ENCODE measurements at regions not wholly inside any gene's neighbourhood (a gene's known extent, or its start where the extent isn't known, plus 50 kb on each side); places are given as distances from the start of the nearest gene placed in this dataset.

- intact Hi-C loops (cut with micrococcal nuclease) = no loop called here
These were observed 106.5 kb downstream of the EFNB1 start for GRCh38 chrX:68935362-68935761.

More at GRCh38 chrX:68935362-68935761, 106.5 kb downstream of the EFNB1 start:
- no peak overlapping the region for H3K9ac ChIP-seq (replicated peaks; ENCODE audit: extremely low read depth, insufficient read depth, low read length)
- ChIA-PET CTCF (no interaction called here), POLR2A (no interaction called here)
- no peak overlapping the region for H3K27ac ChIP-seq (ENCODE audit: insufficient read depth, low read depth, low read length)
- H4K20me1 ChIP-seq (replicated peaks; ENCODE audit: control insufficient read depth, extremely low read depth, insufficient read depth, low read length) = no peaks in the 10 kb centered on the region
- H2AFZ ChIP-seq (ENCODE audit: low read depth, low read length) = no peak overlapping the region
- H3K4me2 ChIP-seq (ENCODE audit: insufficient read depth, low read length) = no peak overlapping the region
- TF ChIP-seq MYC (IDR thresholded peaks at IDR 0.05; ENCODE audit: low read depth, low read length) (no peak), MAX (IDR thresholded peaks at IDR 0.05; ENCODE audit: insufficient read depth, insufficient read length) (no peak), POLR2AphosphoS5 (IDR thresholded peaks at IDR 0.05; ENCODE audit: insufficient read depth, low read depth, low read length) (no peak), POLR2A (IDR thresholded peaks at IDR 0.05; ENCODE audit: low read depth, low read length) (no peak), FOS (IDR thresholded peaks at IDR 0.05; ENCODE audit: borderline replicate concordance, insufficient read depth, low read length) (no peak), GATA2 (IDR thresholded peaks at IDR 0.05; ENCODE audit: insufficient read depth, insufficient read length, low read depth, low read length) (no peak)
- TF ChIP-seq, protein P1, sequence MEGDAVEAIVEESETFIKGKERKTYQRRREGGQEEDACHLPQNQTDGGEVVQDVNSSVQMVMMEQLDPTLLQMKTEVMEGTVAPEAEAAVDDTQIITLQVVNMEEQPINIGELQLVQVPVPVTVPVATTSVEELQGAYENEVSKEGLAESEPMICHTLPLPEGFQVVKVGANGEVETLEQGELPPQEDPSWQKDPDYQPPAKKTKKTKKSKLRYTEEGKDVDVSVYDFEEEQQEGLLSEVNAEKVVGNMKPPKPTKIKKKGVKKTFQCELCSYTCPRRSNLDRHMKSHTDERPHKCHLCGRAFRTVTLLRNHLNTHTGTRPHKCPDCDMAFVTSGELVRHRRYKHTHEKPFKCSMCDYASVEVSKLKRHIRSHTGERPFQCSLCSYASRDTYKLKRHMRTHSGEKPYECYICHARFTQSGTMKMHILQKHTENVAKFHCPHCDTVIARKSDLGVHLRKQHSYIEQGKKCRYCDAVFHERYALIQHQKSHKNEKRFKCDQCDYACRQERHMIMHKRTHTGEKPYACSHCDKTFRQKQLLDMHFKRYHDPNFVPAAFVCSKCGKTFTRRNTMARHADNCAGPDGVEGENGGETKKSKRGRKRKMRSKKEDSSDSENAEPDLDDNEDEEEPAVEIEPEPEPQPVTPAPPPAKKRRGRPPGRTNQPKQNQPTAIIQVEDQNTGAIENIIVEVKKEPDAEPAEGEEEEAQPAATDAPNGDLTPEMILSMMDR (IDR thresholded peaks at IDR 0.05; ENCODE audit: extremely low read depth in 1 of 2, insufficient read depth in 1 of 2, low read depth in 1 of 2, low read length in 2 of 2) = no peak
- H3K4me1 ChIP-seq (ENCODE audit: control insufficient read depth, extremely low read depth, insufficient read depth, low read length) = peaks cover 28% of the 10 kb centered on the region
- no TSS peak for BruUV-seq (replicated peaks)
- H3K9me1 ChIP-seq (replicated peaks; ENCODE audit: control insufficient read depth, extremely low read depth, insufficient read depth, low read length) = no peaks in the 10 kb centered on the region
- H3K79me2 ChIP-seq (ENCODE audit: control insufficient read depth, insufficient read depth, low read length) = no peaks in the 10 kb centered on the region
- no peak overlapping the region for H3K4me3 ChIP-seq (replicated peaks in 1 of 3; ENCODE audit: insufficient read depth in 1 of 3, low read depth in 1 of 3, low read length in 3 of 3)
- no peak for FAIRE-seq
- DNase-seq (ENCODE audit: low read depth, low spot score) = no peak
- H3K27me3 ChIP-seq (ENCODE audit: control insufficient read depth in 2 of 2, insufficient read depth in 2 of 2, low read length in 2 of 2) = no peaks in the 10 kb centered on the region
- dilution Hi-C loops (cut with MboI; ENCODE audit: extremely low pct_ligation_motif_present, low sequenced_read_pairs) = no loop called here
- H3K36me3 ChIP-seq (ENCODE audit: control insufficient read depth in 2 of 2, extremely low read depth in 1 of 2, insufficient read depth in 2 of 2, low read length in 2 of 2) = no peaks in the 10 kb centered on the region
- no peaks in the 10 kb centered on the region for H3K9me3 ChIP-seq (replicated peaks; ENCODE audit: control insufficient read depth, insufficient read depth, low read length)

Data from endothelial cell of umbilical vein (primary cell).